Brain microvascular endothelial cell (primary cell): ENCODE measurements at regions not wholly inside any gene's neighbourhood (a gene's known extent, or its start where the extent isn't known, plus 50 kb on each side); places are given as distances from the start of the nearest gene placed in this dataset.

Experiments used
- DNase-seq: peaks from one replicate; pipeline ENCODE4 v3.0.0-alpha.2; 2020
- H3K27ac ChIP-seq: fragments of 250-450 bp; sonication (Bioruptor Pico); 2 replicates; pipeline ENCODE4 v1.5.1; 2020; ENCODE audit warnings: mild to moderate bottlenecking, moderate library complexity
- H3K27me3 ChIP-seq: fragments of 250-450 bp; sonication (Bioruptor Pico); replicated peaks from 2 replicates; pipeline ENCODE4 v1.5.1; 2020; ENCODE audit warnings: mild to moderate bottlenecking
- H3K36me3 ChIP-seq: fragments of 250-450 bp; sonication (Bioruptor Pico); replicated peaks from 2 replicates; pipeline ENCODE4 v1.5.1; 2020; ENCODE audit warnings: mild to moderate bottlenecking
- H3K4me3 ChIP-seq: 2 replicates; pipeline ENCODE4 v1.5.1; 2011; ENCODE audit warnings: low read depth, mild to moderate bottlenecking, control low read depth, low read length, moderate library complexity
- in situ Hi-C: cut with HindIII; loops from 2 replicates; pipeline ENCODE4 v1.10.0; 2017; ENCODE audit warnings: low sequenced_read_pairs, low pct_ligation_motif_present
- TF ChIP-seq, protein P1 (sequence below): IDR thresholded peaks from 2 replicates; pipeline ENCODE4 v1.5.1; 2011; ENCODE audit warnings: low read depth, mild to moderate bottlenecking, moderate library complexity, low read length, control low read depth, inconsistent platforms; ENCODE audit errors: missing control alignments

DNA sequence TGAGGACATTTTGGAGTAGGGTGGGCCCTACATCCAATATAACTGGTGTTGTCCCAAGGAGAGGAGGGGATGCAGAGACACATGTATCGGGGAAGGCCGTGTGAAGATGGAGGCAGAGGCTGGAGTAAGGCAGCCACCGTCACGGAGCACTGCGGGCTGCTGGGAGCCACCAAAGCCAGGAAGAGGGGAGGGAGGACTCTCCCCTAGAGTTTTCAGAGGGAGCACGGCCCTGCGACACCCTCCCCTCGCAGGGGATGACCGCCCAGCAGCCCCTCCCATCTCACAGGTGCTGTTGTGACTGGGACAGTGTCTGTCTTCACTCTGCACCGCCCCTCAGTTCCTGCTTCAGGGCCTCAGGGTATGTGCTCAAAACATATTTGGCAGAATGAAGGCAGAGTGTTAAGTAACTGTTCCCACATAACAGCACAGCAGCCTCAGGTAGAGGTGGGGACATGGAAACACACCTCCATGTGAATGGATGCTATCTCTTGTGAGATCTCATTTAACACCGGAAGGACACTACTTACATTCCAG is 82.2 kb downstream of the RBFOX3 start:
- in situ Hi-C loops, result no loop called here
- no peak overlapping the region for H3K4me3 ChIP-seq

DNA sequence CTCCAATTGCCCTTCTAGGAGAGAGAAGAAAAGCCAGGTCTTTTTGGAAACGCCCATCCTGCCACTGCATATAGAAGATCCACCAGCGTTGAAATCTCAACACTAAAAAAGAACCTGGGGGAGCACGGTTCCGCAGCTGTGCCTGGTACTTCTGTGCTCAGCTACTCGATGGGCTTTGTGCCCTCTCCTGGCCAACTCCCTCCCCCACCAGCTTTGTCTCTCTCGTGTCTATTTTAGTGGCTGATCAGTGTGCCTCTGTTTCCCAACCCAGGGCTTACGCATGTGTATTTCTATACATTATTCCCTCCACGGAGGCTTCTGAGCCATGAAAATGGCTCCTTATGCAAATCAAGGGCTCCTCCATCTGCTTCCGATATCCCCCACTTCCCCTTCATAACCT is 83.5 kb downstream of the RBFOX3 start:
- Histone ChIP-seq H3K4me3 (no peak overlapping the region), H3K27ac (no peak overlapping the region), H3K36me3 (no peaks in the 10 kb centered on the region), H3K27me3 (no peaks in the 10 kb centered on the region)
- TF ChIP-seq, protein P1, sequence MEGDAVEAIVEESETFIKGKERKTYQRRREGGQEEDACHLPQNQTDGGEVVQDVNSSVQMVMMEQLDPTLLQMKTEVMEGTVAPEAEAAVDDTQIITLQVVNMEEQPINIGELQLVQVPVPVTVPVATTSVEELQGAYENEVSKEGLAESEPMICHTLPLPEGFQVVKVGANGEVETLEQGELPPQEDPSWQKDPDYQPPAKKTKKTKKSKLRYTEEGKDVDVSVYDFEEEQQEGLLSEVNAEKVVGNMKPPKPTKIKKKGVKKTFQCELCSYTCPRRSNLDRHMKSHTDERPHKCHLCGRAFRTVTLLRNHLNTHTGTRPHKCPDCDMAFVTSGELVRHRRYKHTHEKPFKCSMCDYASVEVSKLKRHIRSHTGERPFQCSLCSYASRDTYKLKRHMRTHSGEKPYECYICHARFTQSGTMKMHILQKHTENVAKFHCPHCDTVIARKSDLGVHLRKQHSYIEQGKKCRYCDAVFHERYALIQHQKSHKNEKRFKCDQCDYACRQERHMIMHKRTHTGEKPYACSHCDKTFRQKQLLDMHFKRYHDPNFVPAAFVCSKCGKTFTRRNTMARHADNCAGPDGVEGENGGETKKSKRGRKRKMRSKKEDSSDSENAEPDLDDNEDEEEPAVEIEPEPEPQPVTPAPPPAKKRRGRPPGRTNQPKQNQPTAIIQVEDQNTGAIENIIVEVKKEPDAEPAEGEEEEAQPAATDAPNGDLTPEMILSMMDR, result no peak
- DNase-seq, result no peak
- in situ Hi-C loops, result no loop called here

More for the DNA sequence above, 82.2 kb downstream of the RBFOX3 start:
- Histone ChIP-seq H3K27ac (no peak overlapping the region), H3K27me3 (no peaks in the 10 kb centered on the region), H3K36me3 (no peaks in the 10 kb centered on the region)
- TF ChIP-seq, protein P1, result no peak
- no peak for DNase-seq

DNA sequence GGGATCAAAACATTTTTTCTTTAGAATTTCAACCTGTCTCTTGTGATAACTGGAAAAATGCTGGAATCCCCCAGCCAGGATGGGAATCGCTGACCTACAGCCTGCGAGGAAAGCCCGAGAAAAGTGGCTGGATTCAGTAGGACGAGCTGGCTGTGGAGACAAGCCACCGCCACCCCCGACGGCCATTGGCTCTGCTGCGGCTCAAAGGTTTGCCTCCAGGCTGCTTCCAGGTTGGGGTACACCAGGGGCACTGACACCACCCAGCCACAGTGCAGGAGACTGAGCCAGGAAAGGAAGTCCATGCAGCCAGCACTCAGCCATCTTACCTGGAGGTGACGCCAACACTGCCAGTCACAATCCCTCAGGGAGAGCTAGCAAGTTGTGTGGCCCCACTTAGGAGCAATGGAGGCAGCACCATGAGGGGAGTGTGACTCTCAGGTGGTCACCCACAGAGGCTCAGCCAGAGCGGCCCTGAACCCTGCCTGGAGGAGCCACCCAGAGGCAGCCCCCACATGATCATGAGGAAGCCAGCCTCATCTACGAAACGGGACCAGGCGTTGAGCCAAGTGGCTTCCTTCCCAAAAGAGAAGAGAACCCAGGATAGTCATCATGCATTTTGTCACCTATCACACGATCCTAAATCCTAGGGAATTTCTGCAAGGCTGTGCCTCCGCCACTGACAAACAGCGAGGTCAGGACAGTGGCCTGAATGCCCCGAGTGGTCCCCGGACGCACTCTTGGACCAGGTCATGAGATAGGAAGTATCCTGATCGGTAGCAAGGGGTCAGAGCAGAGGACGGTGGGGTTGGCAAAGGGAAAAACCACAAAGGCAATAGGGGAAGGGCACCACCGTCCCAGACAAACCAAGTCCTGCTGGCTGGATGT is 84.8 kb downstream of the RBFOX3 start:
- H3K27ac ChIP-seq, result no peak overlapping the region
- in situ Hi-C loops, result no loop called here
- H3K4me3 ChIP-seq, result no peak overlapping the region
- no peaks in the 10 kb centered on the region for H3K36me3 ChIP-seq
- H3K27me3 ChIP-seq, result no peaks in the 10 kb centered on the region
- TF ChIP-seq, protein P1, result no peak
- DNase-seq, result no peak

DNA sequence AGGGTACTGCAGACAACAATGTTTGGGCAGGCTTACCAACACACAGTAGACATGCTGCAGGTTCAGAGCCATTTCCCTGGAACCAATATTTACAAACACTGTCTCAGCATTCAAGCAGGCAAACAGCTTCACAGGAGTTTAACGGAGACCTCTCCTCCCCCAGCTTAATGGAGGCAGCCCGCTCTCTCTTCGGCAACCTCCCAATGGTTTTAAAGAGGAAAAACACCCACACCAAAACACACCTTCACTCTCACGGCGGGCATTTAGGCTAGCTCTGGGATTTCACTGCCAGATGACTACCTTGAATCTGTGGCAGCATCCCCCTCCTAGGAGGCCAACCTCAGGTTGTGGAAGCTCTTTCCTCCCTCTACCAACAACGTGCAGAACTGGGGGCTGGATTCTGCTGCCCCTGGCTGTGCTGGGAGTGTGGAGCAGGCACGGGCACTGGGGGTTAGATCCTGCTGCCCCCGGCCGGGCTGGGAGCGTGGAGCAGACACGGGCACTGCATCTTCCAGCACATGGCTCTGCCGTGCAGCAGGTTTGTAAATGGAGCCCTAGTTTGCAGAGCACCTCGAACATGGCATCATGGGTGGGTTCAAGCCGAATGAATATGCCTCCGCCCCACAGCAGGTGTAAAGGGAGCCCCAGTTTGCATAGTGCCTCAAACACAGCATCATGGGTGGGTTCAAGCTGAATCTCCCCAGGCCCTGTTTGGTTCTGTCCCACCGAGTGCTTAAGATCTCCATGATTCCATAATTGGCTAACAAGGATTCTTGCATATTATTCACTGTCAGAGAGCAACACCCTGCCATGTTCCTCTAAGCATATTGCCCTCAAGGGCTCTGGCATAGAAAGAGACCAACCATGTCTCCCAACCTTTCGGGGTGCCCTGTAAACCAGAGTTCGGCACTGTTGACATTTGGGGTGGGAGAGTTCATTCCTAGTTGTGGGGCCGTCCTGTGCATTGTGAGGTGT is 86.4 kb downstream of the RBFOX3 start:
- H3K36me3 ChIP-seq, result no peaks in the 10 kb centered on the region
- in situ Hi-C loops, result no loop called here

DNA sequence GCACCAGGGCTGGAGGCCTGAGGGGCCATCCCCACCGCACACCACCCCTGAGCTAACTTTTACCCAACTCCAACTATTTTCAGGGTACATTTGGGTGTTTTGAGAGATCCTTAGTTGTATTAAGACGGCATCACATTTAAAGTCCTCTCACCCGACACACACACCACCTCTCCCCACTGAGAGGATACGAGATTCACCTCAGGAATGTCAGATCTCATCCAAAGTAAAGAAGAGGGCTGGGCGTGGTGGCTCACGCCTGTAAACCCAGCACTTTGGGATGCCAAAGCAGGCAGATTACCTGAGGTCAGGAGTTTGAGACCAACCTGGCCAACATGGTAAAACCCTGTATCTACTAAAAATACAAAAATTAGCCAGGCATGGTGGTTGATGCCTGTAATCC is 88.4 kb downstream of the RBFOX3 start:
- TF ChIP-seq, protein P1, result no peak
- no peak for DNase-seq
- Histone ChIP-seq H3K36me3 (no peaks in the 10 kb centered on the region), H3K4me3 (no peak overlapping the region), H3K27me3 (no peaks in the 10 kb centered on the region), H3K27ac (no peak overlapping the region)
- in situ Hi-C loops, result no loop called here

More for the DNA sequence above, 86.4 kb downstream of the RBFOX3 start:
- TF ChIP-seq, protein P1, result no peak
- Histone ChIP-seq H3K4me3 (no peak overlapping the region), H3K27ac (no peak overlapping the region), H3K27me3 (no peaks in the 10 kb centered on the region)
- DNase-seq, result no peak
